Endothelial cell of umbilical vein (primary cell): ENCODE measurements at regions not wholly inside any gene's neighbourhood (a gene's known extent, or its start where the extent isn't known, plus 50 kb on each side); places are given as distances from the start of the nearest gene placed in this dataset.

Source experiments
- POLR2A ChIP-seq: IDR thresholded peaks from 2 replicates; pipeline ENCODE4 v1.6.1; 2012; ENCODE audit warnings: low read depth, mild to moderate bottlenecking, control low read depth, low read length
- POLR2AphosphoS5 ChIP-seq: IDR thresholded peaks from 2 replicates; pipeline ENCODE4 v1.6.1; 2012; ENCODE audit warnings: low read depth, mild to moderate bottlenecking, control low read depth, low read length, moderate library complexity; ENCODE audit not compliant: insufficient read depth
- TF ChIP-seq, protein P1 (sequence below), 2 donors: IDR thresholded peaks; 1 replicate in 1 of 2; 2 replicates in 1 of 2; pipeline ENCODE4 v1.5.1; 2011; ENCODE audit warnings: low read length in 2 of 2, mild to moderate bottlenecking in 2 of 2, moderate library complexity in 2 of 2, control low read depth in 1 of 2, inconsistent platforms in 1 of 2, low read depth in 1 of 2; ENCODE audit not compliant: insufficient read depth in 1 of 2; ENCODE audit errors: extremely low read depth in 1 of 2

DNA sequence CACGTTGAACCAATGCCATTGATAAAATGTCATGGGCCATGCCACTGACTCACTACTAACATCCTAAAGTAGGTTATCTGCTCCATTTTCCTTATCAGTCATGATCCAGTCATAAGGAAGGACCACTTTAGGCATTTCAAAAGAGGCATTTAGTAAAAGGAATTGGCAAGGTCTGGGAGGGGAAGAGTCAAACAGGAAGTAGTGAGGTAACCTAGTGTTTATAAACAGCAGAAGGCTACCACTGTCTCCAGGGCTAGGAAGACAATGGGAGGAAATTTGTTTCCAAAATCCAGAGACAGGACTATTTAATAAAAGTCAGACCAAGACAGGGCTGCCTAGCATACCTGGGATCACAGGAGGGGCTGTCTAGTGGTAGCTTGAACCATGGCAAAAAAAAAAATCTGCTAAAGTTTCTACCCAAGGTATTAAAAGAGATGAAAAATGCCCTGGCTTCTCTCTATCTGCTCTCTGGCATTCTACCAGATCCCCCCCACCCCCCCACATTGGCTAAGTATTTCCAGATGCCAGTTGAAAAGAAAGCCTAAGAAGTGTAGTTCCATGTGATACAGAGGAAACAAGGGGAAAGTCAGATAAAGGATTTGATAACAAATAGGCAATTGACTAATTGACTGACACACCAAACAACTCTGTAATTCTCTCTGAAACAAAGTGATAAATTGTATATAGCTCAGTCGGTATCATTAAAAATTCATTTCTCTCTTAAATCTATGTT, 50.4 kb upstream of the C11orf87 start:
- TF ChIP-seq, protein P1, sequence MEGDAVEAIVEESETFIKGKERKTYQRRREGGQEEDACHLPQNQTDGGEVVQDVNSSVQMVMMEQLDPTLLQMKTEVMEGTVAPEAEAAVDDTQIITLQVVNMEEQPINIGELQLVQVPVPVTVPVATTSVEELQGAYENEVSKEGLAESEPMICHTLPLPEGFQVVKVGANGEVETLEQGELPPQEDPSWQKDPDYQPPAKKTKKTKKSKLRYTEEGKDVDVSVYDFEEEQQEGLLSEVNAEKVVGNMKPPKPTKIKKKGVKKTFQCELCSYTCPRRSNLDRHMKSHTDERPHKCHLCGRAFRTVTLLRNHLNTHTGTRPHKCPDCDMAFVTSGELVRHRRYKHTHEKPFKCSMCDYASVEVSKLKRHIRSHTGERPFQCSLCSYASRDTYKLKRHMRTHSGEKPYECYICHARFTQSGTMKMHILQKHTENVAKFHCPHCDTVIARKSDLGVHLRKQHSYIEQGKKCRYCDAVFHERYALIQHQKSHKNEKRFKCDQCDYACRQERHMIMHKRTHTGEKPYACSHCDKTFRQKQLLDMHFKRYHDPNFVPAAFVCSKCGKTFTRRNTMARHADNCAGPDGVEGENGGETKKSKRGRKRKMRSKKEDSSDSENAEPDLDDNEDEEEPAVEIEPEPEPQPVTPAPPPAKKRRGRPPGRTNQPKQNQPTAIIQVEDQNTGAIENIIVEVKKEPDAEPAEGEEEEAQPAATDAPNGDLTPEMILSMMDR (IDR thresholded peaks at IDR 0.05; ENCODE audit: extremely low read depth in 1 of 2, insufficient read depth in 1 of 2, low read depth in 1 of 2, low read length in 2 of 2): no peak
- TF ChIP-seq POLR2A (no peak), POLR2AphosphoS5 (no peak)
